GM12878 (cell line): ENCODE measurements at regions not wholly inside any gene's neighbourhood (a gene's known extent, or its start where the extent isn't known, plus 50 kb on each side); places are given as distances from the start of the nearest gene placed in this dataset.

Experiments
- ATAC-seq: fragments of 200-7000 bp; cut with Tn5 transposase; 3 replicates; pipeline ENCODE4 v1.9.1; 2020; ENCODE audit warnings: mild to moderate bottlenecking, moderate library complexity
- BruUV-seq: library from RNA; stranded (reverse); fragments of 400-500 nt; replicated peaks from 2 replicates; lab custom pipeline; 2021; lab: Mats Ljungman, UMichigan
- CTCF ChIA-PET: fragments of 300-600 bp; sonication (Branson Sonifier 250); formaldehyde crosslinking; extraction: SDS; loops from one replicate; lab custom pipeline; 2021; ENCODE audit warnings: inconsistent platforms; lab: Yijun Ruan, JAX
- POLR2A ChIA-PET: fragments of 350-600 bp; formaldehyde crosslinking; extraction: SDS; loops from one replicate; lab custom pipeline; 2021; ENCODE audit warnings: inconsistent platforms; lab: Charles Lee
- RAD21 ChIA-PET: fragments of 300-600 bp; sonication (Branson Sonifier 250); formaldehyde crosslinking; loops from one replicate; lab custom pipeline; 2023; ENCODE audit warnings: antibody characterized with exemption; ENCODE audit not compliant: unreplicated experiment; lab: Charles Lee
- SMC1A ChIA-PET: fragments of 300-600 bp; sonication (Branson Sonifier 250); formaldehyde crosslinking; loops from one replicate; lab custom pipeline; 2023; ENCODE audit not compliant: unreplicated experiment, uncharacterized antibody; lab: Charles Lee
- DNase-seq: peaks from one replicate; pipeline ENCODE4 v3.0.0-alpha.2; 2011; ENCODE audit warnings: low read depth, low spot score
- FAIRE-seq: peaks from 3 replicates; lab custom pipeline; 2011; peaks lifted over from hg19 to GRCh38; lab: Jason Lieb, UNC
- H2AFZ ChIP-seq: 2 replicates; pipeline ENCODE4 v1.6.0; 2011; ENCODE audit warnings: low read depth, low read length, control low read depth; ENCODE audit not compliant: control insufficient read depth
- H3K27ac ChIP-seq: 2 replicates; pipeline ENCODE4 v1.5.1; 2011; ENCODE audit warnings: control low read depth; ENCODE audit not compliant: control insufficient read depth, insufficient read depth
- H3K27me3 ChIP-seq, 2 experiments: replicated peaks in 1 of 2; 2 replicates each; pipeline versions ENCODE4 v1.6.0 to v1.6.1; 2011; ENCODE audit warnings: low read length in 1 of 2; ENCODE audit not compliant: control insufficient read depth in 2 of 2, insufficient read depth in 2 of 2
- H3K36me3 ChIP-seq, 2 experiments: 2 replicates each; pipeline ENCODE4 v1.5.1; 2011; ENCODE audit warnings: low read length in 1 of 2; ENCODE audit not compliant: control insufficient read depth in 2 of 2, insufficient read depth in 2 of 2
- H3K4me1 ChIP-seq: 2 replicates; pipeline ENCODE4 v1.6.1; 2011; ENCODE audit warnings: mild to moderate bottlenecking, low read length, moderate library complexity, mixed read lengths; ENCODE audit not compliant: control insufficient read depth, insufficient read depth
- H3K4me2 ChIP-seq: 2 replicates; pipeline ENCODE4 v1.6.0; 2011; ENCODE audit warnings: control low read depth; ENCODE audit not compliant: control insufficient read depth, insufficient read depth
- H3K4me3 ChIP-seq: fragments of 200-600 bp; sonication (generic); 2 replicates; pipeline ENCODE4 v1.5.1; 2016
- H3K79me2 ChIP-seq: 2 replicates; pipeline ENCODE4 v1.6.0; 2011; ENCODE audit warnings: low read length; ENCODE audit not compliant: control insufficient read depth, insufficient read depth
- H3K9ac ChIP-seq: 2 replicates; pipeline ENCODE4 v1.8.0; 2011; ENCODE audit warnings: low read length, control low read depth, mixed read lengths; ENCODE audit not compliant: control insufficient read depth, insufficient read depth
- H3K9me3 ChIP-seq: replicated peaks from 3 replicates; pipeline ENCODE4 v1.5.1; 2011; ENCODE audit warnings: mild to moderate bottlenecking, low read length; ENCODE audit not compliant: control insufficient read depth, insufficient read depth
- H4K20me1 ChIP-seq: 2 replicates; pipeline ENCODE4 v1.6.0; 2011; ENCODE audit not compliant: control insufficient read depth, insufficient read depth
- BRCA1 ChIP-seq: IDR thresholded peaks from 2 replicates; pipeline ENCODE4 v1.6.1; 2011; ENCODE audit warnings: low read depth, low read length, improper control_type of control experiment
- CBX5 ChIP-seq: sonication (generic); IDR thresholded peaks from 2 replicates; pipeline ENCODE4 v1.6.1; 2016; ENCODE audit warnings: low read depth, moderate library complexity, mild to moderate bottlenecking, inconsistent platforms
- CREM ChIP-seq: IDR thresholded peaks from 2 replicates; pipeline ENCODE4 v1.6.1; 2014; ENCODE audit warnings: antibody characterized with exemption, low read depth
- EGR1 ChIP-seq, 2 experiments: IDR thresholded peaks; 1 replicate in 1 of 2; 2 replicates in 1 of 2; pipeline ENCODE4 v1.6.1; 2011 to 2012; ENCODE audit warnings: low read depth in 2 of 2, low read length in 2 of 2, borderline replicate concordance in 1 of 2, mild to moderate bottlenecking in 1 of 2, moderate library complexity in 1 of 2
- EP300 ChIP-seq, 2 experiments: fragments of 150-350 bp in 1 of 2; IDR thresholded peaks; 2 replicates each; pipeline ENCODE4 v1.6.1; 2011 to 2012; ENCODE audit warnings: low read depth in 2 of 2, low read length in 2 of 2, borderline replicate concordance in 1 of 2, improper control_type of control experiment in 1 of 2, inconsistent platforms in 1 of 2; ENCODE audit not compliant: control insufficient read depth in 1 of 2
- GABPA ChIP-seq: IDR thresholded peaks from 2 replicates; pipeline ENCODE4 v1.6.1; 2014; ENCODE audit warnings: antibody characterized with exemption, low read depth, mild to moderate bottlenecking, inconsistent platforms
- NR2C1 ChIP-seq: fragments of 450-650 bp; IDR thresholded peaks from 2 replicates; pipeline ENCODE4 v1.6.1; 2017; ENCODE audit warnings: antibody characterized with exemption, mild to moderate bottlenecking, moderate library complexity
- RB1 ChIP-seq: fragments of 450-650 bp; formaldehyde crosslinking; IDR thresholded peaks from 2 replicates; pipeline ENCODE4 v1.6.1; 2017; ENCODE audit warnings: mild to moderate bottlenecking, borderline replicate concordance
- TCF12 ChIP-seq: IDR thresholded peaks from 2 replicates; pipeline ENCODE4 v1.6.1; 2011; ENCODE audit warnings: low read depth, mild to moderate bottlenecking, low read length
- WGBS: methylation state at CpG from one replicate; pipeline ENCODE4 v1.1.6; 2016; ENCODE audit warnings: low lambda C conversion rate; ENCODE audit not compliant: insufficient replicate concordance, insufficient coverage; ENCODE audit errors: missing lambda C conversion rate; 5-methylcytosine and 5-hydroxymethylcytosine counted together
- in situ Hi-C: fragments of 300-500 bp; cut with MboI; formaldehyde crosslinking; loops from 9 replicates; pipeline ENCODE4 v1.14.3; 2018; ENCODE audit warnings: mixed read lengths
- intact Hi-C: fragments of 100-400 bp; cut with micrococcal nuclease; formaldehyde crosslinking; loops from one replicate; pipeline ENCODE4 v1.14.2; 2022; ENCODE audit not compliant: unreplicated experiment
- TF ChIP-seq, protein P1 (sequence below): fragments of 150-350 bp; IDR thresholded peaks from 2 replicates; pipeline ENCODE4 v1.6.1; 2016; ENCODE audit warnings: low read depth, low read length
- TF ChIP-seq, protein P2 (sequence below): IDR thresholded peaks from 2 replicates; pipeline ENCODE4 v1.6.1; 2011; ENCODE audit warnings: mild to moderate bottlenecking, low read depth, low read length, moderate library complexity; ENCODE audit not compliant: insufficient replicate concordance
- TF ChIP-seq, protein P3 (sequence below): fragments of 450-650 bp; formaldehyde crosslinking; IDR thresholded peaks from 2 replicates; pipeline ENCODE4 v1.4.0; 2020; ENCODE audit warnings: mild to moderate bottlenecking, moderate library complexity
- TF ChIP-seq, protein P4 (sequence below): fragments of 450-650 bp; IDR thresholded peaks from 2 replicates; pipeline ENCODE4 v1.6.1; 2016; ENCODE audit warnings: mild to moderate bottlenecking

DNA sequence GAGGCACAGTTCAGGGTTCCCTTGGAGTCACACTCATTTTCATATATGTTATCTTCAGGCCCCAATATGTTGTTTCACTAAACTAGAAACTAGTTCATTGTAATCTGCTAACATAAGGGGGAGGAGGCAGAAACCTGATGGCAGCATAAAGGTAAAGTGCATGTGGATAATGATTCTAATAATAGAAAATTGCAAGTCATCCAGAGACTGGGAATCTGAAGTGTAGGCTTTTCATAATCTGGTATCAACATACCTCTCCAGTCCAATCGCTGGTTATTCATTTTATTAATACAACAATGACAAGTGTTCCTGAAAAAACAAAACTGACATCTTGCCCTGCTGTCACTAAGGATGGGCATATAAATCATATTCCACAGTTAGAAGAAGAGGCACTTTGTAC is 326.3 kb upstream of the ZNF804A start (continued):
- no peak for TF ChIP-seq RB1
- TF ChIP-seq, protein P1, sequence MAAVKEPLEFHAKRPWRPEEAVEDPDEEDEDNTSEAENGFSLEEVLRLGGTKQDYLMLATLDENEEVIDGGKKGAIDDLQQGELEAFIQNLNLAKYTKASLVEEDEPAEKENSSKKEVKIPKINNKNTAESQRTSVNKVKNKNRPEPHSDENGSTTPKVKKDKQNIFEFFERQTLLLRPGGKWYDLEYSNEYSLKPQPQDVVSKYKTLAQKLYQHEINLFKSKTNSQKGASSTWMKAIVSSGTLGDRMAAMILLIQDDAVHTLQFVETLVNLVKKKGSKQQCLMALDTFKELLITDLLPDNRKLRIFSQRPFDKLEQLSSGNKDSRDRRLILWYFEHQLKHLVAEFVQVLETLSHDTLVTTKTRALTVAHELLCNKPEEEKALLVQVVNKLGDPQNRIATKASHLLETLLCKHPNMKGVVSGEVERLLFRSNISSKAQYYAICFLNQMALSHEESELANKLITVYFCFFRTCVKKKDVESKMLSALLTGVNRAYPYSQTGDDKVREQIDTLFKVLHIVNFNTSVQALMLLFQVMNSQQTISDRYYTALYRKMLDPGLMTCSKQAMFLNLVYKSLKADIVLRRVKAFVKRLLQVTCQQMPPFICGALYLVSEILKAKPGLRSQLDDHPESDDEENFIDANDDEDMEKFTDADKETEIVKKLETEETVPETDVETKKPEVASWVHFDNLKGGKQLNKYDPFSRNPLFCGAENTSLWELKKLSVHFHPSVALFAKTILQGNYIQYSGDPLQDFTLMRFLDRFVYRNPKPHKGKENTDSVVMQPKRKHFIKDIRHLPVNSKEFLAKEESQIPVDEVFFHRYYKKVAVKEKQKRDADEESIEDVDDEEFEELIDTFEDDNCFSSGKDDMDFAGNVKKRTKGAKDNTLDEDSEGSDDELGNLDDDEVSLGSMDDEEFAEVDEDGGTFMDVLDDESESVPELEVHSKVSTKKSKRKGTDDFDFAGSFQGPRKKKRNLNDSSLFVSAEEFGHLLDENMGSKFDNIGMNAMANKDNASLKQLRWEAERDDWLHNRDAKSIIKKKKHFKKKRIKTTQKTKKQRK: no peak
- no peak for TF ChIP-seq TCF12
- no peak for TF ChIP-seq GABPA
- TF ChIP-seq BRCA1: no peak
- TF ChIP-seq, protein P2, sequence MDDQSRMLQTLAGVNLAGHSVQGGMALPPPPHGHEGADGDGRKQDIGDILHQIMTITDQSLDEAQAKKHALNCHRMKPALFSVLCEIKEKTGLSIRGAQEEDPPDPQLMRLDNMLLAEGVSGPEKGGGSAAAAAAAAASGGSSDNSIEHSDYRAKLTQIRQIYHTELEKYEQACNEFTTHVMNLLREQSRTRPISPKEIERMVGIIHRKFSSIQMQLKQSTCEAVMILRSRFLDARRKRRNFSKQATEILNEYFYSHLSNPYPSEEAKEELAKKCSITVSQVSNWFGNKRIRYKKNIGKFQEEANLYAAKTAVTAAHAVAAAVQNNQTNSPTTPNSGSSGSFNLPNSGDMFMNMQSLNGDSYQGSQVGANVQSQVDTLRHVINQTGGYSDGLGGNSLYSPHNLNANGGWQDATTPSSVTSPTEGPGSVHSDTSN: no peak

DNA sequence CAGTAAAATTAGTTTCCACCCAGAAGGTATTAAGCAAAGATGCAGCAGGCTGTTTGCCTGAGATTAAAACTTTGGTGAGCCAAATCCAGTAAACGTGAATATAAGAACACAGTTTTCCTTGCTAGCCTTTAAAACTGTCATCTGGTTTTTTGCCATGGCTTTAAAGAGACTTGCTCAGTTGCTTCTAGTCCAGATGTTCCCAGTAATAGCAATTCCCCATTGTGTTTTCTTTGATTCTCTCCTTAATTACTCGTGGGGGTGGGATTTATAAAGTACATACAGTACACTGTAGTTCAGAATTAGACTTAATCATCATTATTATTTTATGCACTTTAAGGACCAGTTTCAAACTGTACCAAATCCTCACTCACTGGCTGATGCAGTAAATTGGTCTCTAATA is 303.5 kb upstream of the ZNF804A start:
- no peak for ATAC-seq
- SMC1A ChIA-PET: no interaction called here
- Histone ChIP-seq H3K27me3 (no peaks in the 10 kb centered on the region), H3K36me3 (no peaks in the 10 kb centered on the region), H4K20me1 (no peaks in the 10 kb centered on the region), H3K27ac (no peak overlapping the region), H3K9me3 (no peaks in the 10 kb centered on the region), H3K4me2 (no peak overlapping the region), H3K4me3 (no peak overlapping the region), H3K4me1 (no peaks in the 10 kb centered on the region), H3K9ac (no peak overlapping the region), H3K79me2 (no peaks in the 10 kb centered on the region), H2AFZ (no peak overlapping the region)
- in situ Hi-C loops: no loop called here
- DNase-seq: no peak
- FAIRE-seq: no peak
- POLR2A ChIA-PET: no interaction called here
- intact Hi-C loops: no loop called here
- WGBS: 2% methylated on average over 2 of the region's 2 CpGs
- BruUV-seq: no TSS peak
- RAD21 ChIA-PET: no interaction called here
- TF ChIP-seq NR2C1 (no peak), EP300 (IDR thresholded peaks at IDR 0.05; ENCODE audit: borderline replicate concordance in 1 of 2, control insufficient read depth in 1 of 2, low read depth in 2 of 2, low read length in 2 of 2) (no peak), CBX5 (no peak), CREM (no peak), EGR1 (IDR thresholded peaks at IDR 0.05; ENCODE audit: borderline replicate concordance in 1 of 2, low read depth in 2 of 2, low read length in 2 of 2) (no peak)
- TF ChIP-seq, protein P3, sequence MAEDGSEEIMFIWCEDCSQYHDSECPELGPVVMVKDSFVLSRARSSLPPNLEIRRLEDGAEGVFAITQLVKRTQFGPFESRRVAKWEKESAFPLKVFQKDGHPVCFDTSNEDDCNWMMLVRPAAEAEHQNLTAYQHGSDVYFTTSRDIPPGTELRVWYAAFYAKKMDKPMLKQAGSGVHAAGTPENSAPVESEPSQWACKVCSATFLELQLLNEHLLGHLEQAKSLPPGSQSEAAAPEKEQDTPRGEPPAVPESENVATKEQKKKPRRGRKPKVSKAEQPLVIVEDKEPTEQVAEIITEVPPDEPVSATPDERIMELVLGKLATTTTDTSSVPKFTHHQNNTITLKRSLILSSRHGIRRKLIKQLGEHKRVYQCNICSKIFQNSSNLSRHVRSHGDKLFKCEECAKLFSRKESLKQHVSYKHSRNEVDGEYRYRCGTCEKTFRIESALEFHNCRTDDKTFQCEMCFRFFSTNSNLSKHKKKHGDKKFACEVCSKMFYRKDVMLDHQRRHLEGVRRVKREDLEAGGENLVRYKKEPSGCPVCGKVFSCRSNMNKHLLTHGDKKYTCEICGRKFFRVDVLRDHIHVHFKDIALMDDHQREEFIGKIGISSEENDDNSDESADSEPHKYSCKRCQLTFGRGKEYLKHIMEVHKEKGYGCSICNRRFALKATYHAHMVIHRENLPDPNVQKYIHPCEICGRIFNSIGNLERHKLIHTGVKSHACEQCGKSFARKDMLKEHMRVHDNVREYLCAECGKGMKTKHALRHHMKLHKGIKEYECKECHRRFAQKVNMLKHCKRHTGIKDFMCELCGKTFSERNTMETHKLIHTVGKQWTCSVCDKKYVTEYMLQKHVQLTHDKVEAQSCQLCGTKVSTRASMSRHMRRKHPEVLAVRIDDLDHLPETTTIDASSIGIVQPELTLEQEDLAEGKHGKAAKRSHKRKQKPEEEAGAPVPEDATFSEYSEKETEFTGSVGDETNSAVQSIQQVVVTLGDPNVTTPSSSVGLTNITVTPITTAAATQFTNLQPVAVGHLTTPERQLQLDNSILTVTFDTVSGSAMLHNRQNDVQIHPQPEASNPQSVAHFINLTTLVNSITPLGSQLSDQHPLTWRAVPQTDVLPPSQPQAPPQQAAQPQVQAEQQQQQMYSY: no peak
- TF ChIP-seq, protein P4, sequence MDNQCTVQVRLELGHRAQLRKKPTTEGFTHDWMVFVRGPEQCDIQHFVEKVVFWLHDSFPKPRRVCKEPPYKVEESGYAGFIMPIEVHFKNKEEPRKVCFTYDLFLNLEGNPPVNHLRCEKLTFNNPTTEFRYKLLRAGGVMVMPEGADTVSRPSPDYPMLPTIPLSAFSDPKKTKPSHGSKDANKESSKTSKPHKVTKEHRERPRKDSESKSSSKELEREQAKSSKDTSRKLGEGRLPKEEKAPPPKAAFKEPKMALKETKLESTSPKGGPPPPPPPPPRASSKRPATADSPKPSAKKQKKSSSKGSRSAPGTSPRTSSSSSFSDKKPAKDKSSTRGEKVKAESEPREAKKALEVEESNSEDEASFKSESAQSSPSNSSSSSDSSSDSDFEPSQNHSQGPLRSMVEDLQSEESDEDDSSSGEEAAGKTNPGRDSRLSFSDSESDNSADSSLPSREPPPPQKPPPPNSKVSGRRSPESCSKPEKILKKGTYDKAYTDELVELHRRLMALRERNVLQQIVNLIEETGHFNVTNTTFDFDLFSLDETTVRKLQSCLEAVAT: no peak
- CTCF ChIA-PET: no interaction called here
